HK-2 (cell line): ENCODE measurements at regions not wholly inside any gene's neighbourhood (a gene's known extent, or its start where the extent isn't known, plus 50 kb on each side); places are given as distances from the start of the nearest gene placed in this dataset.
A peak's percentile ranks its signal among the peaks of the same experiment; 100 is the strongest.
"Not testable (repeated sequence)": the region's sequence is repeated elsewhere in the genome, so short reads cannot be mapped to it uniquely, and the experiment has no call there.

ENCODE experiments used
- DNase-seq: peaks from one replicate; pipeline ENCODE4 v3.0.0-alpha.2; 2018; ENCODE audit not compliant: unreplicated experiment

- not testable (repeated sequence) for DNase-seq
These were observed 50.8 kb downstream of the PPIAL4G start for GRCh38 chr1:148432318-148432717.

- not testable (repeated sequence) for DNase-seq
These were observed 53.2 kb downstream of the PPIAL4G start for GRCh38 chr1:148429856-148430255.

GRCh38 chr1:148426940-148427611 is 56.0 kb downstream of the PPIAL4G start:
- not testable (repeated sequence) for DNase-seq

- DNase-seq: not testable (repeated sequence)
These were observed 56.7 kb downstream of the PPIAL4G start for GRCh38 chr1:148426385-148426784.

GRCh38 chr1:148424143-148425003 is 58.7 kb downstream of the PPIAL4G start:
- DNase-seq: not testable (repeated sequence)

GRCh38 chr1:148422921-148423320 is 60.2 kb downstream of the PPIAL4G start:
- DNase-seq: not testable (repeated sequence)

GRCh38 chr1:148417241-148417640 is 65.9 kb downstream of the PPIAL4G start:
- not testable (repeated sequence) for DNase-seq

GRCh38 chr1:148413385-148413784 is 69.7 kb downstream of the PPIAL4G start:
- not testable (repeated sequence) for DNase-seq

- not testable (repeated sequence) for DNase-seq
These were observed 78.1 kb downstream of the PPIAL4G start for GRCh38 chr1:148404786-148405568.

- DNase-seq: not testable (repeated sequence)
These were observed 79.2 kb downstream of the PPIAL4G start for GRCh38 chr1:148403925-148404324.

- not testable (repeated sequence) for DNase-seq
These were observed 80.0 kb downstream of the PPIAL4G start for GRCh38 chr1:148403085-148403456.

- not testable (repeated sequence) for DNase-seq
These were observed 80.7 kb downstream of the PPIAL4G start for GRCh38 chr1:148402152-148403084.

- not testable (repeated sequence) for DNase-seq
These were observed 85.6 kb downstream of the PPIAL4G start for GRCh38 chr1:148397516-148397915.

- not testable (repeated sequence) for DNase-seq
These were observed 90.6 kb downstream of the PPIAL4G start for GRCh38 chr1:148392505-148392904.

GRCh38 chr1:148391323-148391722 is 91.8 kb downstream of the PPIAL4G start:
- not testable (repeated sequence) for DNase-seq

- no peak for DNase-seq
These were observed 94.1 kb downstream of the PPIAL4G start for GRCh38 chr1:148389027-148389339.

- peak; percentile 86 for DNase-seq
These were observed 94.7 kb downstream of the PPIAL4G start for GRCh38 chr1:148388260-148389026.

- DNase-seq: not testable (repeated sequence)
These were observed 95.2 kb downstream of the PPIAL4G start for GRCh38 chr1:148387949-148388259.

- DNase-seq: not testable (repeated sequence)
These were observed 95.8 kb downstream of the PPIAL4G start for GRCh38 chr1:148387122-148387948.

- no peak for DNase-seq
These were observed 96.5 kb downstream of the PPIAL4G start for GRCh38 chr1:148386617-148387016.
